ENCODE measurements at regions not wholly inside any gene's neighbourhood (a gene's known extent, or its start where the extent isn't known, plus 50 kb on each side); places are given as distances from the start of the nearest gene placed in this dataset.

GRCh38 chr6:15716889-15717288 is 54.1 kb upstream of the DTNBP1 start:
- FAIRE-seq (no peak), DNase-seq (ENCODE audit: extremely low spot score, insufficient read length, low read depth) (no peak)

- DNase-seq (ENCODE audit: extremely low spot score, insufficient read length, low read depth) (no peak), FAIRE-seq (peak; percentile 56)
Observed at GRCh38 chr6:15715851-15716250, 53.0 kb upstream of the DTNBP1 start.

DNA sequence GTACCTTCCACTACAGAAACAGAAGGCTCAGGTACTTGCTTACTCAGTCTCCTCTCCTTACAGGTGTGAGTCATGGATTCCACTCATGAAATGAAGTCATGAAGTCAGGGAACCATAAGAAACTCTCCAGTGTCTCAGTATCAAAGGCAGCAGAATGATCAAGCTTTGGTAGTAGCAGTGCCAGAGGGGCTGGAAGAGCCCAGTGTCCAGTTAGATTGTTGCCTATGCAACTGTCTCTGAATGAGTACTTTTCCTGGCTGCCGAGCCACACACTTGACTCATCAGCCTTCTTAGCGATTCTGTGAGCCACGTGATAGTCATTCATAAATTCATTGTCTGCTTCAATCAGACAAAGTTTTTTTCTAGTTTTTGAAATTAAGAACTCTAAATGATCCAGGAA is 52.2 kb upstream of the DTNBP1 start:
- DNase-seq (ENCODE audit: extremely low spot score, insufficient read length, low read depth), result no peak
- FAIRE-seq, result peak; percentile 39

DNA sequence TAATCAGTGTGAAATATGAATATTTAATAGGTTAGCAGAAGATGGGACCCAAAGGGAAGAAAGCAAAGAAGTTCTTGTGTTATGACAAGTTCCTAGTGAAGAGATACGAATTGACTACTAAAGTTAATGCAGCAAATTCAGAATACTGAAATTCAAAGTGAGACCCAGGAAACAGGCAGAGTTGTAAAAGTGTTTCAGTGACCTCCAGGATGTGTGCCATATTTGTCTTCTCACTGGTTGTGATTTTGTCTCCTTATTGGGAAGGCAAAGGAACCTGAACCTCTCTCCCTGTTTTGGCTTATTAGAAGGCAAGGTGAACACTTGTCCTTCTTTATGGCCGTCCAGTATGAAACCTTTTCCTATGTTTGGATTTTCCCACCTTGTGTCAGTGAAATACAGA is 51.8 kb upstream of the DTNBP1 start:
- FAIRE-seq (peak; percentile 18), DNase-seq (ENCODE audit: extremely low spot score, insufficient read length, low read depth) (no peak)

DNA sequence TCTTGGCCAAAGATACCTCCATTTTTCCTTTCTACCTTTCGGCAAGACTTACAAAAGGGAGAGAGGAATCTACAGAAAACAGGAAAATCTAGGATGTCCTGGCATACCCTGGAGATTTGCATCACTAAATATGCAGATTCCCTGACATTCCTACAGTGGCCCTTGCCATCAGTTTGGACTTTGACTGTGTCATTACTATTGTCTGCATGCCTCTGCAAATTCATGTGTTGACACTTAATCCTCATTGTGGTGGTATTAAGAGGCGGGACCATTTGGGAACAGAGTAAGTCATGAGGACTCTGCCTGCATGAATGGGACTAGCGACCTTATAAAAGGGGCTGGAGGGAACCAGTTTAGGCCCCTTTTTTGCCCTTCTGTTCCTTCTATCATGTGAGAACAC is 50.5 kb upstream of the DTNBP1 start:
- FAIRE-seq (no peak), DNase-seq (ENCODE audit: extremely low spot score, insufficient read length, low read depth) (no peak)

GRCh38 chr6:15712797-15713196 is 50.0 kb upstream of the DTNBP1 start:
- FAIRE-seq (no peak), DNase-seq (ENCODE audit: extremely low spot score, insufficient read length, low read depth) (no peak)
